ENCODE measurements at regions not wholly inside any gene's neighbourhood (a gene's known extent, or its start where the extent isn't known, plus 50 kb on each side); places are given as distances from the start of the nearest gene placed in this dataset.
"Not testable (repeated sequence)": the region's sequence is repeated elsewhere in the genome, so short reads cannot be mapped to it uniquely, and the experiment has no call there.

GRCh38 chr12:118534003-118534402 is 157.6 kb downstream of the SUDS3 start:
- TF ChIP-seq CTCF (IDR thresholded peaks at IDR 0.05; ENCODE audit: extremely low read depth, missing control alignments) = no peak
- DNase-seq (ENCODE audit: low spot score) = no peak

GRCh38 chr12:118536306-118536906 is 160.1 kb downstream of the SUDS3 start:
- no peak for DNase-seq (ENCODE audit: low spot score)

GRCh38 chr12:118537481-118537917 is 161.1 kb downstream of the SUDS3 start:
- TF ChIP-seq CTCF (IDR thresholded peaks at IDR 0.05; ENCODE audit: extremely low read depth, missing control alignments) = no peak
- DNase-seq (ENCODE audit: low spot score) = no peak

More at GRCh38 chr12:118536306-118536906, 160.1 kb downstream of the SUDS3 start:
- no peak for TF ChIP-seq CTCF (IDR thresholded peaks at IDR 0.05; ENCODE audit: extremely low read depth, missing control alignments)

- DNase-seq (ENCODE audit: low spot score) = no peak
- TF ChIP-seq CTCF (IDR thresholded peaks at IDR 0.05; ENCODE audit: extremely low read depth, missing control alignments) = no peak
Measured at GRCh38 chr12:118541071-118541470, 164.7 kb downstream of the SUDS3 start.

GRCh38 chr12:118541934-118542333 is 165.6 kb downstream of the SUDS3 start:
- no peak for TF ChIP-seq CTCF (IDR thresholded peaks at IDR 0.05; ENCODE audit: extremely low read depth, missing control alignments)
- no peak for DNase-seq (ENCODE audit: low spot score)

GRCh38 chr12:118543651-118544050 is 167.3 kb downstream of the SUDS3 start:
- TF ChIP-seq CTCF (IDR thresholded peaks at IDR 0.05; ENCODE audit: extremely low read depth, missing control alignments) = no peak
- no peak for DNase-seq (ENCODE audit: low spot score)

GRCh38 chr12:118544569-118544968 is 168.2 kb downstream of the SUDS3 start:
- DNase-seq (ENCODE audit: low spot score) = no peak
- TF ChIP-seq CTCF (IDR thresholded peaks at IDR 0.05; ENCODE audit: extremely low read depth, missing control alignments) = no peak

- not testable (repeated sequence) for DNase-seq (ENCODE audit: low spot score)
Measured at GRCh38 chr12:118547606-118548005, 171.3 kb downstream of the SUDS3 start.

Measured in GM20000 (cell line).